Activated T-helper 1 cell treated with anti-CD3 and anti-CD28 coated beads, Interleukin-12 subunit alpha, Interleukin-12 subunit beta, Interleukin-2, Interleukin-4 antibody, amounts not matched to agents 30 ng/mL and 10 ng/mL and 1 ng/mL, durations not matched to agents 14 hours and 24 hours and 36 hours (primary cell): ENCODE measurements at regions not wholly inside any gene's neighbourhood (a gene's known extent, or its start where the extent isn't known, plus 50 kb on each side); places are given as distances from the start of the nearest gene placed in this dataset.

Experiments
- DNase-seq: peaks from one replicate; pipeline ENCODE4 v3.0.0; 2021; ENCODE audit warnings: low spot score
- H3K27ac Mint-ChIP-seq: one replicate; pipeline ENCODE4 v1.8.0; 2021; ENCODE audit warnings: mild to moderate bottlenecking, mixed read lengths
- H3K27me3 Mint-ChIP-seq: one replicate; pipeline ENCODE4 v1.8.0; 2022; ENCODE audit warnings: mild to moderate bottlenecking, moderate library complexity, mixed read lengths; ENCODE audit not compliant: insufficient read depth
- H3K36me3 Mint-ChIP-seq: one replicate; pipeline ENCODE4 v1.8.0; 2021; ENCODE audit warnings: low read depth, mixed read lengths
- H3K4me1 Mint-ChIP-seq: one replicate; pipeline ENCODE4 v1.8.0; 2021; ENCODE audit warnings: low read depth, mixed read lengths
- H3K4me3 Mint-ChIP-seq: one replicate; pipeline ENCODE4 v1.8.0; 2021; ENCODE audit warnings: mild to moderate bottlenecking, moderate library complexity, mixed read lengths
- H3K9me3 Mint-ChIP-seq: one replicate; pipeline ENCODE4 v1.8.0; 2021; ENCODE audit warnings: mixed read lengths
- intact Hi-C: fragments of 100-400 bp; cut with micrococcal nuclease; formaldehyde crosslinking; loops from one replicate; pipeline ENCODE4 v1.15.1; 2024

DNA sequence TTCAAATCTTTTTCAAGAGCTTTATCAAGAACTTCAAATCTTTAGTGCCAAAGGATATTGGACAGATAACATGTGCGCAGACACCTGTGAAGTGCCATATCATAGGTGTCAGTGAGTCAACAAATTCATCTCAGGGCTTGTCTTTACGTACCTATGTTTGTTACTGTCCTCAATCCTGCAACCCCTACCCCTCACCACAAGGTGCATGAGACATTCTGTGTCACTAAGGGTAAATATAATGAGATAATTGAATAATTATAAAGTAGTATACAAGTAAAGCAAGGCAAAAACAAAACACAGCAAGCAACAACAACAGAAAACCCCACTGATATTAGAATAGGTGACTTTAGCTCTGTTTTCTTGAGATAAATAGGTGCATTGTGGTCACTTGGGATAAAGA lies 1495.8 kb upstream of the TMEFF2 start:
- intact Hi-C loops, result no loop called here
- H3K36me3 Mint-ChIP-seq, result no peaks in the 10 kb centered on the region
- no peaks in the 10 kb centered on the region for H3K27me3 Mint-ChIP-seq
- DNase-seq, result no peak
- no peak overlapping the region for H3K4me3 Mint-ChIP-seq
- H3K9me3 Mint-ChIP-seq, result no peaks in the 10 kb centered on the region
- no peak overlapping the region for H3K27ac Mint-ChIP-seq
- H3K4me1 Mint-ChIP-seq, result no peaks in the 10 kb centered on the region

DNA sequence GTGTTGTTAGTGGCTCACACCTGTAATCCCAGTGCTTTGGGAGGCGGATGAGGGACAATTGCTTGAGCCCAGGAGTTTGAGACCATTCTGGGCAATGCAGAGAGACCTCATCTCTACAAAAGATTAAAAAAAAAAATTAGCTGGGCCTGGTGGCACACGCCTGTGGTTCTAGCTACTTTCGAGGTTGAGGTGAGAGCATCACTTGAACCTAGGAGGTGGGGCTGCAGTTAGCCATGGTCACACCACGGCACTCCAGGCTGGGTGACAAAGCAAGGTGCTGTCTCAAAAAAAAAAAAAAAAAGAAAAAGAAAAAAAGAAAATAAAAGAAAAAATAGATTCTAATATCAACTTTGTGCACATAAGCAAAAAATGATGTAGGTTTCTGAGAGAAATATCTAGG lies 1492.5 kb upstream of the TMEFF2 start:
- Mint-ChIP-seq H3K27ac (no peak overlapping the region), H3K4me3 (no peak overlapping the region), H3K27me3 (no peaks in the 10 kb centered on the region), H3K9me3 (no peaks in the 10 kb centered on the region), H3K36me3 (no peaks in the 10 kb centered on the region), H3K4me1 (no peaks in the 10 kb centered on the region)
- no peak for DNase-seq
- intact Hi-C loops, result no loop called here

DNA sequence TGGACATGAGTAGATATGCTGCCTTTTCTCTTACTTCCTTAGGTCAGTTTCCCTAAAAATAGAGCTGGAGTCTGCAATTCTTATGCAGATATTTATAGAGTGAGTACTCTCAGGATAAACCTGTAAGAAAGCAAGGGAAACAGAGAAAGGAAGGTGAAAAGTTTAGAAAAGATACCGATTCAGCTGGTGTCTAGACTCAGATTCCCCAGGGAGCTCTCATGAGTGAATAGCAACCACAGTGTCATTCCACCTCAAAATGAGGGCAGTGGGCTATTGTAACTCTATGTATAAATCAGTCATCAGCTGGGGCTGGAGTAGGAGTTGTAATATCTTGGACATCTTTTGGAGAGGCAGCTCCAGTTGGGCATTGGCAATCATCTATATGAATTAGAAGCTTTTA lies 1485.1 kb upstream of the TMEFF2 start:
- H3K9me3 Mint-ChIP-seq, result no peaks in the 10 kb centered on the region
- intact Hi-C loops, result no loop called here
- H3K27me3 Mint-ChIP-seq, result no peaks in the 10 kb centered on the region
- no peak for DNase-seq
- no peaks in the 10 kb centered on the region for H3K4me1 Mint-ChIP-seq
- H3K4me3 Mint-ChIP-seq, result no peak overlapping the region
- H3K27ac Mint-ChIP-seq, result no peak overlapping the region
- no peaks in the 10 kb centered on the region for H3K36me3 Mint-ChIP-seq

DNA sequence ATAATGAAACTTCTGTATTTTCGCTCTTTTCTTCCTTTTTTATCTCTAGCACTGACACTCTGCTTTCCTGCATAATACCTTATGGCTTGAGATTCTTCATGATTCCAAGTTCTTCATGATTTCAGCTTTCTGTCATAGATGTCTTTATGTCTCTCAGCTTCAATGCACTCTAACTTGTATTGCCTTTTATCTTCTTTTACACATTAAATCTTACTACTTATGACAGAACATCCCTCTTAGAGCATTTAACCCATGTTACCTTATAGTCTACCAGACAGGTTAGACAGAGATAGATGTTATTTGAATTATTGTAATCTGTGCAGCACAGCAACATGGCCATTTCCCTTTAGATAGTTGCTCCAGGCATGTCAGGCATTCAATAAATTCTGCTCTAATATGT lies 1475.7 kb upstream of the TMEFF2 start:
- no peaks in the 10 kb centered on the region for H3K9me3 Mint-ChIP-seq
- no peaks in the 10 kb centered on the region for H3K4me1 Mint-ChIP-seq
- DNase-seq, result no peak
- H3K27ac Mint-ChIP-seq, result no peak overlapping the region
- H3K27me3 Mint-ChIP-seq, result peaks cover 2% of the 10 kb centered on the region
- no peaks in the 10 kb centered on the region for H3K36me3 Mint-ChIP-seq
- intact Hi-C loops, result no loop called here
- no peak overlapping the region for H3K4me3 Mint-ChIP-seq

DNA sequence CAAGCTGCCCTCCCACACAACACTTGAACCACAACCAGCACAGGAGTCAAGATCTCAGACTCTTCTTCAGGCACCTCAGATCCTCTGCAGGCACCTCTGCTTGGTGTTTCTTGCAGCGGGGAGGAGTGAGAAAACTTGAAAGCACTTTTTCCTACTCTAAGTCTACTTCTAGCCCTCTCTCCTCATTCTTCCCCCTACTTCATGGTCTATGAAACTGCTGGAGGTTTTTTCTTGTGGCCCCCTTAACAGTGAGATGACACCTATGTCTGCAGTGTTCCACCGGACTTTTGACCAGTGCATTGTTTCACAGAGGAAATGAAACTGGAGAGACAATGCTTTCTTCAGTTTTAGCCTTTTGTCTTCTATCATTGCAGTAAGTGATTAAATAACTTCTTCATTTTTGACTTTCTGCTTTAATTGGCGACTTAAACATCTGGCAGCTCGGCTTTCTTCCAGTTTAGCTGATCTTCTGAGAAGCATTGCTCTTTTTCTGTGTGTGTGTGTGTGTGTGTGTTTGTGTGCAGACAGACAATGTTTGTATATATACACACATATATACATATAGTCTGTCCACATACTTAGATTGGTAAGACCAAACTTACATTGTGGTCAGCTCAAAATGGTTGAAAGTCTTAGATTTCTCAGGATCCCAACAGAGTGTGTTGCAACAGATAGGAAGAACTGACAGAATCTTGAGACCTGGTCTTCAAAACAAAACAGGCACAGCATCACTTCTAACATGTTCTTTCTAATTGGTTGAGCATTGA lies 1474.0 kb upstream of the TMEFF2 start:
- Mint-ChIP-seq H3K9me3 (no peaks in the 10 kb centered on the region), H3K4me1 (no peaks in the 10 kb centered on the region), H3K36me3 (no peaks in the 10 kb centered on the region), H3K4me3 (no peak overlapping the region), H3K27ac (no peak overlapping the region), H3K27me3 (peaks cover 2% of the 10 kb centered on the region)
- intact Hi-C loops, result no loop called here
- no peak for DNase-seq

DNA sequence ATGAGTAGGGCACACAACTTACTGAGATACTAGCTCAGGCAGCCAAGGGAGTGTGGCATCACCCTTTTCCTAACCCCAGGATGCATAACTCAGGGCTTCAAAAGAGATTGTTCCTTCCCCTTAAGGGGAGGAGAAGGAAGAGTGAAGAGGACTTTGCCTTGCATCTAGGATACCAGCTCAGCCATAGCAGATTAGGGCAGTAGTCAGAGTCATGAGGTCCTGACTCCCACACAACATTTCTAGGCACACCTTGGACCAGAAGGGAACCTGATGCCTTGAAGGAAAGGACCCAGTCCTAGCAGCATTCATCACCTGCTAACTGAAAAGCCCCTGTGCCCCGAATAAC lies 1433.2 kb upstream of the TMEFF2 start:
- Mint-ChIP-seq H3K27me3 (no peaks in the 10 kb centered on the region), H3K27ac (no peak overlapping the region), H3K9me3 (no peaks in the 10 kb centered on the region), H3K4me1 (no peaks in the 10 kb centered on the region), H3K4me3 (no peak overlapping the region), H3K36me3 (no peaks in the 10 kb centered on the region)
- intact Hi-C loops, result no loop called here
- no peak for DNase-seq

DNA sequence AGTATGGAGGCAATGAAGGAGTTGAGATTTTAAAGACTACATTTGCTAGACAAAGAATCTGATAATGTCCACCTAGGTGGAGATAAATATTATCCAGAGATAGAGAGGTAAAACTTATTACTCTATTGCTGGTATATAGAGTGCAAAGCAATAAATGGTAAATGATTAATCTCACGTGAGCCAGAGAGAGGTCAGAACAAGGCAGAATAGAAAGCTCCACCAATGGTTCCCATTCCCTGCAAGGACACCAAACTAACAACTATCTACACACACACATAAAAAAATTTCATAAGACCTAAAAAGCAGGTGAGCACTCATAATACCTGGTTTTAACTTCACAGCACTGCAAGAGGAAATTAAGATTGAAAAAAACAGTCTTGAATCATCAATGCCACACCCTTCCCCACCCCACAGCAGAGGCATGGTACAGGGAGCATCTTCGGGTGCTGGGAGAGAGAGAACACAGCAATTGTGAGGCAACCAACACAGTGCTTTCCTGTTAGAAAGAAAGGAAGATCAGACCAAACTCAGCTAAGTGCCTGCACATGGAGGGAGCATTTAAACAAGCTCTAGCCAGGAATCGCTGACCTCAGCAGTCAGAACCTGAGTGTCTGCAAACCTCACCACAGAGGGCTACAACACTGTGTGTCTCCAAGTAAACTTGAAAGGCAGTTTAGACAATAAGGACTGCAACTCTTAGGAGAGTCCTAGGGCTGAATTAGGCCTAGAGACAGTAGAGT lies 1432.6 kb upstream of the TMEFF2 start:
- intact Hi-C loops, result no loop called here
- Mint-ChIP-seq H3K36me3 (no peaks in the 10 kb centered on the region), H3K4me1 (no peaks in the 10 kb centered on the region), H3K27ac (no peak overlapping the region), H3K27me3 (no peaks in the 10 kb centered on the region), H3K9me3 (no peaks in the 10 kb centered on the region), H3K4me3 (no peak overlapping the region)
- no peak for DNase-seq

DNA sequence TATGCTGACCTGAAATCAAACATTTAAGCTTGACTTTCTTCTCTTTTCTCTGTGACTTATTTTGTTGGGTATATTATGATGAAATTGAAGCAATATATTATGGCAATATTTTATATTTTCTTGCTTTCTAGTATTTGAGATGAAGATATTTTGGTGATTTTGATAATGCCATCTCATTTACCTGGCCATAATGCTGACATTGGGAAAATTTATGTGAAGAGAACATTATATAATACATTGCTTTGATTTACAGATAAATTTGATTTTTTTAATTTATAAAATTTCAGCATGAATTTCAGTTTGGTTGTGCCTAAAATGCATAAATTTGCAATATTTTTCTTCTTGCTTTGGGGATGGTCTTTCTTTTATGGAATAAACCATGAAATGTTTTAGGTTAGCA lies 1413.7 kb upstream of the TMEFF2 start:
- Mint-ChIP-seq H3K27ac (no peak overlapping the region), H3K4me1 (no peaks in the 10 kb centered on the region), H3K36me3 (no peaks in the 10 kb centered on the region), H3K4me3 (no peak overlapping the region), H3K27me3 (no peaks in the 10 kb centered on the region), H3K9me3 (no peaks in the 10 kb centered on the region)
- intact Hi-C loops, result no loop called here
- no peak for DNase-seq

DNA sequence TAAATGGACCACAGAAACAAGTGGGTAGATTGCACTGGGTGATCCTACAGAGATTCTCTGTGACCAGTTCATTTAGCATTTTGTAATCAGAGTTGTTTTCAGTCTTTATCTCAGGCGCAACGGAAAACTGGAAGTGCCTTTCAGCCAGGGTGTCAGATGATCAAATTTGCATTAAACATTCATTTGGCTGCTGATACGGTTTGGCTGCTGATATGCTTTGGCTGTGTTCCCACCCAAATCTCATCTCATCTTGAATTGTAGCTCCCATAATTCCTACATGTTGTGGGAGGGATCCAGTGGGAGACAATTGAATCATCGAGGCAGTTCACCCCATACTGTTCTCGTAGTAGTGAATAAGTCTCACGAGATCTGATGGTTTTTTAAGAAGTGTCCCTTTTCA lies 1396.1 kb upstream of the TMEFF2 start:
- H3K27ac Mint-ChIP-seq, result no peak overlapping the region

DNA sequence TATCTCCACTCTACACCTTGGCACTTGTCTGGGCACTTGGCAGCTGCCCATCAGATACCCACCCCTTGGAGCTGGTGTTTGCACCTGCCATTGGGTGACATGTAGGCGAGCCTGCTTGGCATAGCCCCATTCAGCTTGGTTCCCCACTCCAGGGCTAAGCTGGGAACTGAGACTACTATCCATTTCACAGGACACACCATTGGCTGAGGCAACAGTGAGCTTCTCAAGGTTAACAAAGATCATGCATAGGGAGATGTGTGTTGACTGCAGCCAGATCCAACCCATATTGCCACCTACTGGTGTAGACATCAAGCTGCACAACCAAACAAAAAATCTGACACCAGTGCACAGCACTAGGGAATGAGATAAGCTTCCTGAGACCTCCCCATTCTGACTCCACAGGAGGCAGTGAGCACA lies 1389.8 kb upstream of the TMEFF2 start:
- Mint-ChIP-seq H3K36me3 (no peaks in the 10 kb centered on the region), H3K27ac (no peak overlapping the region), H3K4me3 (no peak overlapping the region), H3K27me3 (no peaks in the 10 kb centered on the region), H3K4me1 (no peaks in the 10 kb centered on the region), H3K9me3 (no peaks in the 10 kb centered on the region)
- intact Hi-C loops, result no loop called here
- no peak for DNase-seq

More for the DNA sequence above, 1396.1 kb upstream of the TMEFF2 start:
- Mint-ChIP-seq H3K9me3 (peaks cover 6% of the 10 kb centered on the region), H3K36me3 (no peaks in the 10 kb centered on the region), H3K4me3 (no peak overlapping the region), H3K27me3 (no peaks in the 10 kb centered on the region), H3K4me1 (no peaks in the 10 kb centered on the region)
- intact Hi-C loops, result no loop called here
- no peak for DNase-seq

DNA sequence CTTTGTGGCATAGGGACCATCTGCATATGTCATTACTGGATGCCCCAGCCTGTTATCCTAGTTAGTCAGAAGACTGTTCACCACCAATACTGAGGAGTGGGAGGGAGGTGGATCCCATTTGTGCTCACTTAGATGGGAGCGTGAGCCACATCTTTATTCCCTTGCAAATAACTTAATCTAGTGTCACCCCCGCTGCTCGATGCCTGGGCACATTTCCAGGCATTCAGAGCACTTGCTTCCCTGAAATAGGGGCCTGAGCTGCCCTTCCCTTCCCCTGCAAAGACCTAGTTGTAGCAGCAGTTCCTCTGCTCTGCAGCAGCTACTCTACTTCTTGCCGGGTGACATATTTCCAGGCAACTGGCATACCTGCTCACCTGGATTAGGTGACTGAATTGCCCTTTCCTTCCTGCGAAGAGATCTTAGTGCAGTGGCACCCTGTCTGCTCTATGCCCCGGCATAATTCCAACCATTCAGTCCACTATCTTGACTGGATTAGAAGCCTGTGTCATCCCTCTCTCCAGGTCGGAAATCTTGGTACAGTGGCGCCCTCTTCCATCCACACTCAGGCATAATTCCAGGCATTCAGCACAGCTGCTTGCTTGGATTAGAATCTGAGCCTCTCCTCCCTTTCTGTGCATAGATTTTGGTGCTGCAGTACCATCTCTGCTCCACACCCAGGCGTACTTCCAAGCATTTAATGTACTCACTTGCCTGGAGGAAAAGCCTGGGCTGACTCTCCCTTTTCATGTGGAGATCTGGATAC lies 1389.1 kb upstream of the TMEFF2 start:
- no peaks in the 10 kb centered on the region for H3K36me3 Mint-ChIP-seq

DNA sequence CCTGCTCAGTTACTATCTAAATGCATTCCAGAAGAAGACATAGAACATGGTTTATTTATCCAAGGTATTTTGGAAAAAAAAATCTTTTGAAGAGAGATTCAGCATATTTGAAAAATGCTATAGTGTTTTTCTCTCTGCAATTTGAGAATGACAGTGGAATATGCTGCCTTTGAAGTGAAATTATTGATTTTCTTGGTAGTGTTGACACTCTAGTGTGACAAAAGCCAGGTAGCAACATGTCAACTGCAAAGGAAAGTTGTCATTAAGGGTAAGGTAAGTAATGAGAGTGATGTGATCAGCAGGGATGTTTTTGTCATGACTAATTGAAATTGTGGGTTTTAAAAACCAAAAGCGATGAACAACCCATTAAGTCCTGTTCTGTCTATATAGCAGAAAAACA lies 1387.1 kb upstream of the TMEFF2 start:
- no peak overlapping the region for H3K4me3 Mint-ChIP-seq
- no peaks in the 10 kb centered on the region for H3K27me3 Mint-ChIP-seq
- H3K9me3 Mint-ChIP-seq, result no peaks in the 10 kb centered on the region
- DNase-seq, result no peak
- intact Hi-C loops, result no loop called here
- no peaks in the 10 kb centered on the region for H3K4me1 Mint-ChIP-seq
- H3K27ac Mint-ChIP-seq, result no peak overlapping the region
- no peaks in the 10 kb centered on the region for H3K36me3 Mint-ChIP-seq

More for the DNA sequence above, 1389.1 kb upstream of the TMEFF2 start:
- Mint-ChIP-seq H3K4me1 (no peaks in the 10 kb centered on the region), H3K9me3 (no peaks in the 10 kb centered on the region), H3K27ac (no peak overlapping the region), H3K27me3 (no peaks in the 10 kb centered on the region), H3K4me3 (no peak overlapping the region)
- DNase-seq, result no peak
- intact Hi-C loops, result no loop called here
